ENCODE measurements at regions not wholly inside any gene's neighbourhood (a gene's known extent, or its start where the extent isn't known, plus 50 kb on each side); places are given as distances from the start of the nearest gene placed in this dataset.

DNA sequence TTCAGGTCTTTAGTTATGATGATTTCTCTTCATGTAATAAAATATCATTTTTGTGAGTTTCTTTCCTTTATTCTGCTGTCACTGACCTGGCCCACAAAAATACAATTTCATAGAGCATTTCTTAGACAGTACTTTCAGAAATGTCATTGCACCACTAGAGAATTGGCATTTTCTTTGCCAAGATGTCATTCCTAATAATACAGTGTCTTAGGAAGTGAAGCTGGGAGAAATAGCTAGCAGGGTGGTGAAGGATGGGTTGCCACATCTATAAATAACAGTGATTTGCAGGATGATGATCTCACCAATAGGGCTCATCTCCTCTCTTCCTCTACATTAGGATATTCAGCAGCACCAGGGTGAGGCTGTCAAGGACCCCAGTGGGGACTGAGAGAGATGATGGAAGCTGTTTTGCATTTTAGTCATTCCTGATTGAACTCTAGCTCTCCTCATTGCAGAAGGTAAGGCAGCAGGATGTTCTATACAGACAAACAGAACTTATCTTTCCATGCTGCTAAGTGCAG, 452.1 kb downstream of the NXPH1 start:
- no peak for TF ChIP-seq TAF1 (IDR thresholded peaks at IDR 0.05; ENCODE audit: low read depth)
- TF ChIP-seq EP300 (IDR thresholded peaks at IDR 0.05; ENCODE audit: borderline replicate concordance), result no peak
- TF ChIP-seq YY1 (IDR thresholded peaks at IDR 0.05; ENCODE audit: low read depth), result no peak
- no peak for TF ChIP-seq TCF12 (IDR thresholded peaks at IDR 0.05; ENCODE audit: low read depth)
- no peak for TF ChIP-seq FOXM1 (IDR thresholded peaks at IDR 0.05; ENCODE audit: borderline replicate concordance, low read depth)
- TF ChIP-seq CREB1 (IDR thresholded peaks at IDR 0.05; ENCODE audit: low read depth), result no peak

Measured in Ishikawa (cell line).